WTC11 (cell line): ENCODE measurements at regions not wholly inside any gene's neighbourhood (a gene's known extent, or its start where the extent isn't known, plus 50 kb on each side); places are given as distances from the start of the nearest gene placed in this dataset.
"Not testable (repeated sequence)": the region's sequence is repeated elsewhere in the genome, so short reads cannot be mapped to it uniquely, and the experiment has no call there.

Source experiments
- CREM ChIP-seq: sonication (generic); formaldehyde crosslinking; IDR thresholded peaks from 2 replicates; pipeline ENCODE4 v1.8.1; 2022; ENCODE audit warnings: mild to moderate bottlenecking, missing genetic modification reagents, moderate library complexity
- ETV6 ChIP-seq: sonication (generic); formaldehyde crosslinking; IDR thresholded peaks from 2 replicates; pipeline ENCODE4 v1.8.1; 2022; ENCODE audit warnings: mild to moderate bottlenecking, missing genetic modification reagents
- JAZF1 ChIP-seq: fragments of 250-450 bp; sonication (Bioruptor Pico); IDR thresholded peaks from 2 replicates; pipeline ENCODE4 v1.9.0; 2021; ENCODE audit warnings: moderate library complexity, mild to moderate bottlenecking, inconsistent platforms
- JUN ChIP-seq: sonication (generic); formaldehyde crosslinking; IDR thresholded peaks from 2 replicates; pipeline ENCODE4 v1.8.0; 2023; ENCODE audit warnings: mild to moderate bottlenecking, missing genetic modification reagents
- SMAD3 ChIP-seq: sonication (generic); formaldehyde crosslinking; IDR thresholded peaks from 2 replicates; pipeline ENCODE4 v1.8.0; 2022; ENCODE audit warnings: missing genetic modification reagents, mild to moderate bottlenecking, borderline replicate concordance
- TEAD4 ChIP-seq: sonication (generic); formaldehyde crosslinking; IDR thresholded peaks from 2 replicates; pipeline ENCODE4 v1.8.0; 2022; ENCODE audit warnings: mild to moderate bottlenecking, missing genetic modification reagents
- TP53 ChIP-seq: sonication (generic); formaldehyde crosslinking; IDR thresholded peaks from 2 replicates; pipeline ENCODE4 v1.8.1; 2023; ENCODE audit warnings: mild to moderate bottlenecking, missing genetic modification reagents
- ZNF423 ChIP-seq: fragments of 250-450 bp; sonication (Bioruptor Pico); IDR thresholded peaks from 2 replicates; pipeline ENCODE4 v2.1.2; 2022; ENCODE audit warnings: mild to moderate bottlenecking, moderate library complexity
- TF ChIP-seq, protein P1 (sequence below): fragments of 200-600 bp; IDR thresholded peaks from 2 replicates; pipeline ENCODE4 v1.8.0; 2022; ENCODE audit warnings: antibody characterized with exemption
- TF ChIP-seq, protein P2 (sequence below): sonication (generic); formaldehyde crosslinking; IDR thresholded peaks from 2 replicates; pipeline ENCODE4 v1.8.0; 2022; ENCODE audit warnings: mild to moderate bottlenecking, missing genetic modification reagents
- TF ChIP-seq, protein P3 (sequence below): sonication (generic); formaldehyde crosslinking; IDR thresholded peaks from 2 replicates; pipeline ENCODE4 v1.8.1; 2023; ENCODE audit warnings: mild to moderate bottlenecking, missing genetic modification reagents, borderline replicate concordance
- TF ChIP-seq, protein P4 (sequence below): sonication (generic); formaldehyde crosslinking; conservative IDR thresholded peaks from 2 replicates; pipeline ENCODE4 v1.8.1; 2022; ENCODE audit warnings: mild to moderate bottlenecking, missing genetic modification reagents
- TF ChIP-seq, protein P5 (sequence below): sonication (generic); formaldehyde crosslinking; IDR thresholded peaks from 2 replicates; pipeline ENCODE4 v1.8.0; 2022; ENCODE audit warnings: mild to moderate bottlenecking, missing genetic modification reagents
- TF ChIP-seq, protein P6 (sequence below): sonication (generic); formaldehyde crosslinking; IDR thresholded peaks from 2 replicates; pipeline ENCODE4 v1.8.1; 2022; ENCODE audit warnings: mild to moderate bottlenecking, missing genetic modification reagents, moderate library complexity, borderline replicate concordance

DNA sequence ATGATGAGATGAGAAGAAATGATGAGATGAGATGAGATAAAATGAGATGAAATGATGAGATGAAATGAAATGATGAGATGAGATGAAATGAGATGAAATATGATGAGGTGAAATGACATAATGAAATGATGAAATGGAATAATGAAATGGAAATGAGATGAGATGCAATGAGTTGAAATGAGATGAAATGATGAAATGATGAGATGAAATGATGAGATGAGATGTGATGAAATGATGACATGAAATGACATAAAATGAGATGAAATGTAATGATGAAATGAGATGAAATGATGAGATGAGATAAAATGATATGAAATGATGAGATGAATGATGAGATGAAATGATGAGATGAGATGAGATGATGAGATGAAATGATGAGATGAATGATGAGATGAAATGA, 338.6 kb upstream of the PLGLB1 start:
- TF ChIP-seq, protein P1, sequence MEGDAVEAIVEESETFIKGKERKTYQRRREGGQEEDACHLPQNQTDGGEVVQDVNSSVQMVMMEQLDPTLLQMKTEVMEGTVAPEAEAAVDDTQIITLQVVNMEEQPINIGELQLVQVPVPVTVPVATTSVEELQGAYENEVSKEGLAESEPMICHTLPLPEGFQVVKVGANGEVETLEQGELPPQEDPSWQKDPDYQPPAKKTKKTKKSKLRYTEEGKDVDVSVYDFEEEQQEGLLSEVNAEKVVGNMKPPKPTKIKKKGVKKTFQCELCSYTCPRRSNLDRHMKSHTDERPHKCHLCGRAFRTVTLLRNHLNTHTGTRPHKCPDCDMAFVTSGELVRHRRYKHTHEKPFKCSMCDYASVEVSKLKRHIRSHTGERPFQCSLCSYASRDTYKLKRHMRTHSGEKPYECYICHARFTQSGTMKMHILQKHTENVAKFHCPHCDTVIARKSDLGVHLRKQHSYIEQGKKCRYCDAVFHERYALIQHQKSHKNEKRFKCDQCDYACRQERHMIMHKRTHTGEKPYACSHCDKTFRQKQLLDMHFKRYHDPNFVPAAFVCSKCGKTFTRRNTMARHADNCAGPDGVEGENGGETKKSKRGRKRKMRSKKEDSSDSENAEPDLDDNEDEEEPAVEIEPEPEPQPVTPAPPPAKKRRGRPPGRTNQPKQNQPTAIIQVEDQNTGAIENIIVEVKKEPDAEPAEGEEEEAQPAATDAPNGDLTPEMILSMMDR, result not testable (repeated sequence)
- TF ChIP-seq, protein P2, sequence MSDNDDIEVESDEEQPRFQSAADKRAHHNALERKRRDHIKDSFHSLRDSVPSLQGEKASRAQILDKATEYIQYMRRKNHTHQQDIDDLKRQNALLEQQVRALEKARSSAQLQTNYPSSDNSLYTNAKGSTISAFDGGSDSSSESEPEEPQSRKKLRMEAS (CRISPR knock-in tag), result not testable (repeated sequence)
- TF ChIP-seq, protein P3, sequence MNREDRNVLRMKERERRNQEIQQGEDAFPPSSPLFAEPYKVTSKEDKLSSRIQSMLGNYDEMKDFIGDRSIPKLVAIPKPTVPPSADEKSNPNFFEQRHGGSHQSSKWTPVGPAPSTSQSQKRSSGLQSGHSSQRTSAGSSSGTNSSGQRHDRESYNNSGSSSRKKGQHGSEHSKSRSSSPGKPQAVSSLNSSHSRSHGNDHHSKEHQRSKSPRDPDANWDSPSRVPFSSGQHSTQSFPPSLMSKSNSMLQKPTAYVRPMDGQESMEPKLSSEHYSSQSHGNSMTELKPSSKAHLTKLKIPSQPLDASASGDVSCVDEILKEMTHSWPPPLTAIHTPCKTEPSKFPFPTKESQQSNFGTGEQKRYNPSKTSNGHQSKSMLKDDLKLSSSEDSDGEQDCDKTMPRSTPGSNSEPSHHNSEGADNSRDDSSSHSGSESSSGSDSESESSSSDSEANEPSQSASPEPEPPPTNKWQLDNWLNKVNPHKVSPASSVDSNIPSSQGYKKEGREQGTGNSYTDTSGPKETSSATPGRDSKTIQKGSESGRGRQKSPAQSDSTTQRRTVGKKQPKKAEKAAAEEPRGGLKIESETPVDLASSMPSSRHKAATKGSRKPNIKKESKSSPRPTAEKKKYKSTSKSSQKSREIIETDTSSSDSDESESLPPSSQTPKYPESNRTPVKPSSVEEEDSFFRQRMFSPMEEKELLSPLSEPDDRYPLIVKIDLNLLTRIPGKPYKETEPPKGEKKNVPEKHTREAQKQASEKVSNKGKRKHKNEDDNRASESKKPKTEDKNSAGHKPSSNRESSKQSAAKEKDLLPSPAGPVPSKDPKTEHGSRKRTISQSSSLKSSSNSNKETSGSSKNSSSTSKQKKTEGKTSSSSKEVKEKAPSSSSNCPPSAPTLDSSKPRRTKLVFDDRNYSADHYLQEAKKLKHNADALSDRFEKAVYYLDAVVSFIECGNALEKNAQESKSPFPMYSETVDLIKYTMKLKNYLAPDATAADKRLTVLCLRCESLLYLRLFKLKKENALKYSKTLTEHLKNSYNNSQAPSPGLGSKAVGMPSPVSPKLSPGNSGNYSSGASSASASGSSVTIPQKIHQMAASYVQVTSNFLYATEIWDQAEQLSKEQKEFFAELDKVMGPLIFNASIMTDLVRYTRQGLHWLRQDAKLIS, result not testable (repeated sequence)
- not testable (repeated sequence) for TF ChIP-seq ZNF423; CREM (CRISPR knock-in tag); JAZF1 (CRISPR knock-in tag); SMAD3; ETV6; TP53; JUN (CRISPR knock-in tag); TEAD4 (CRISPR knock-in tag)
- TF ChIP-seq, protein P4, sequence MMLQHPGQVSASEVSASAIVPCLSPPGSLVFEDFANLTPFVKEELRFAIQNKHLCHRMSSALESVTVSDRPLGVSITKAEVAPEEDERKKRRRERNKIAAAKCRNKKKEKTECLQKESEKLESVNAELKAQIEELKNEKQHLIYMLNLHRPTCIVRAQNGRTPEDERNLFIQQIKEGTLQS (CRISPR knock-in tag), result not testable (repeated sequence)
- TF ChIP-seq, protein P5, sequence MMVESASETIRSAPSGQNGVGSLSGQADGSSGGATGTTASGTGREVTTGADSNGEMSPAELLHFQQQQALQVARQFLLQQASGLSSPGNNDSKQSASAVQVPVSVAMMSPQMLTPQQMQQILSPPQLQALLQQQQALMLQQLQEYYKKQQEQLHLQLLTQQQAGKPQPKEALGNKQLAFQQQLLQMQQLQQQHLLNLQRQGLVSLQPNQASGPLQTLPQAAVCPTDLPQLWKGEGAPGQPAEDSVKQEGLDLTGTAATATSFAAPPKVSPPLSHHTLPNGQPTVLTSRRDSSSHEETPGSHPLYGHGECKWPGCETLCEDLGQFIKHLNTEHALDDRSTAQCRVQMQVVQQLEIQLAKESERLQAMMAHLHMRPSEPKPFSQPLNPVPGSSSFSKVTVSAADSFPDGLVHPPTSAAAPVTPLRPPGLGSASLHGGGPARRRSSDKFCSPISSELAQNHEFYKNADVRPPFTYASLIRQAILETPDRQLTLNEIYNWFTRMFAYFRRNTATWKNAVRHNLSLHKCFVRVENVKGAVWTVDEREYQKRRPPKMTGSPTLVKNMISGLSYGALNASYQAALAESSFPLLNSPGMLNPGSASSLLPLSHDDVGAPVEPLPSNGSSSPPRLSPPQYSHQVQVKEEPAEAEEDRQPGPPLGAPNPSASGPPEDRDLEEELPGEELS, result not testable (repeated sequence)
- TF ChIP-seq, protein P6, sequence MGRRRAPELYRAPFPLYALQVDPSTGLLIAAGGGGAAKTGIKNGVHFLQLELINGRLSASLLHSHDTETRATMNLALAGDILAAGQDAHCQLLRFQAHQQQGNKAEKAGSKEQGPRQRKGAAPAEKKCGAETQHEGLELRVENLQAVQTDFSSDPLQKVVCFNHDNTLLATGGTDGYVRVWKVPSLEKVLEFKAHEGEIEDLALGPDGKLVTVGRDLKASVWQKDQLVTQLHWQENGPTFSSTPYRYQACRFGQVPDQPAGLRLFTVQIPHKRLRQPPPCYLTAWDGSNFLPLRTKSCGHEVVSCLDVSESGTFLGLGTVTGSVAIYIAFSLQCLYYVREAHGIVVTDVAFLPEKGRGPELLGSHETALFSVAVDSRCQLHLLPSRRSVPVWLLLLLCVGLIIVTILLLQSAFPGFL (CRISPR knock-in tag), result not testable (repeated sequence)
